ENCODE measurements at regions not wholly inside any gene's neighbourhood (a gene's known extent, or its start where the extent isn't known, plus 50 kb on each side); places are given as distances from the start of the nearest gene placed in this dataset.
"Not testable (repeated sequence)": the region's sequence is repeated elsewhere in the genome, so short reads cannot be mapped to it uniquely, and the experiment has no call there.

DNA sequence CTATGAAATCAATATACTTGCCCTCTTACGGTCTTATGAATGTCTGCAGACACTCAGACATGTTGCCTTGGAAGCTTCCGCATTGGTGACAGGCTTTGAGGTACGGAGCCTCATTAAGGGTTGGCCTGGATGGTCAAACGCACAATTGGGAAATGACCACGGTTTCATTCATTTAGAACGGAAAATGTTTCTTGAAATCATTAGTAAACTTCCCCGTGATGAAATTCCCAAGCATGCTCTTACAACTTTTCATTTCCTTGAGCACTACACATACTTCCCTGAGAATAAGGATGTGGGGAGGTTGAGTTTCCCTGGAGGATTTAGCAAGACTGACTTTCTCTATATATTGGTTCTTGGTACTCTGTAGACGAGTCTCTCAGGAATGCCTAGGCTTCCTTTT is 146.3 kb downstream of the HLX start:
- no peak for DNase-seq (ENCODE audit: low read depth in 2 of 2)

DNA sequence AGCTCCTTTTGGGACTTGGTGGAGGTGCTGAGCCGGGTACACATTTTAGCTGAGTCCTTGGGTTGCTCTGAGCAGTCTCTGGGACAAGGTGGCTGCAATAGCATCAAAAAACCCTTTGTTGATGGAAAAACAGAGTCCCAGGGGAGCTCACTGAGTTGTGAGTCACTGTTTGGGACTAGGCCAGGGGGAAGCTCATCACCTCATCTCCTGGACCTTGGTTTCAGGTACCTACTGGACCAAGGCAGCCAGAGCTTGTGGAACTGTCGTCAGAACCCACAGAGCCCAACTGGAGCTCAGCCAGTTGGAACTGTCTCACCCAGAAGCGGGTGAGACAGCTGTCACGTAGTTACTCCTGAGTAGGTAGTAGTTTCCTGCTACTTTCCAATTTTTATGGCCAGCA is 146.7 kb downstream of the HLX start:
- DNase-seq (ENCODE audit: low read depth in 2 of 2), result no peak

DNA sequence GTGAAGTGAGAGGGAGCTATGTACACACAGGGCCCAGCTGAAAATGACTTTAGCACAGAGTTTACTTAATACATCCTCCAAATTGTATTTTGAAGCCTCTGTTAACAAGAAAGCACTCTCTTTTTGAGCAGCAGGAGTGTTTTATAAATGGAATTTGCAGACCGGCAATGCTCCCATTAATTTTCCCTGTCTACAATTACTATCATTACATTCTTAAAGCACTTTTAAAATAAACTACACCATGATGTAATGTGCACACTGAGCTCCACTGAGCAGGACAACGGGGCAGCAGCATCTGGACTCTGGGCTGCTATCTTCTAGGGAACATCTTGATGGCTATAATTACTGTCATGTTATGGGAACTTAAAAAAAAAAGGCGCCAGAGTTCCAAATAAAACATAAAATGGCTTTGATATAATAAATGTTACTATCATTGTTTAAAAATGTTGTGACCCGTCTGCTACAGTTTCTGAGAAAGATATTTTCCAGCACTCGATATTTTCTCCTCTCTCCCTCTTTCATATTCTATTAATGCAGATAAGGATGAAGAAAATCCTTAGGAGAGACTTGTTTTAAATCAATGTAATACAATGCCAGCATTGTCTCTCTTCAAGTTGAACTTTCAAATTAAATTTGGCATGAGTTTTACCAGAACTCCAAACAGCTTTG is 150.9 kb downstream of the HLX start:
- DNase-seq (ENCODE audit: low read depth in 2 of 2), result no peak

DNA sequence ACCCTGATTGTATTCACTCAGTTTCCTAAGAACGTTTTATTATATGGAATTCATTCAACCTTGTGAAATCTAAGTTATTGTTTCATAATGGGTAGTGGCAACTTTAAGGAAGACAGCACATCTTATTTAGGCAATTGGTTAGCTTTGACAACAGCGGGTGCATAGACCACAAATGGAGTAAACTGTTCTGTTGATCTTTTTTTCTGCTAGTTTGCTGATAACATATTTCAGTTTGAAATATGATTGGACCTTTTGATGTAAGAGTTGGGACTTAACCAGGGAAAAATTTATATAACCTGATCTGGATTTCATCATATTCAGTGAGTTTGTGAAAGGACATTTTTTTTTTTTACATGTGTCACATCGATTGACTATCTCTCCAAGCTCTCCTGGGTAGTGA is 151.7 kb downstream of the HLX start:
- no peak for DNase-seq (ENCODE audit: low read depth in 2 of 2)

DNA sequence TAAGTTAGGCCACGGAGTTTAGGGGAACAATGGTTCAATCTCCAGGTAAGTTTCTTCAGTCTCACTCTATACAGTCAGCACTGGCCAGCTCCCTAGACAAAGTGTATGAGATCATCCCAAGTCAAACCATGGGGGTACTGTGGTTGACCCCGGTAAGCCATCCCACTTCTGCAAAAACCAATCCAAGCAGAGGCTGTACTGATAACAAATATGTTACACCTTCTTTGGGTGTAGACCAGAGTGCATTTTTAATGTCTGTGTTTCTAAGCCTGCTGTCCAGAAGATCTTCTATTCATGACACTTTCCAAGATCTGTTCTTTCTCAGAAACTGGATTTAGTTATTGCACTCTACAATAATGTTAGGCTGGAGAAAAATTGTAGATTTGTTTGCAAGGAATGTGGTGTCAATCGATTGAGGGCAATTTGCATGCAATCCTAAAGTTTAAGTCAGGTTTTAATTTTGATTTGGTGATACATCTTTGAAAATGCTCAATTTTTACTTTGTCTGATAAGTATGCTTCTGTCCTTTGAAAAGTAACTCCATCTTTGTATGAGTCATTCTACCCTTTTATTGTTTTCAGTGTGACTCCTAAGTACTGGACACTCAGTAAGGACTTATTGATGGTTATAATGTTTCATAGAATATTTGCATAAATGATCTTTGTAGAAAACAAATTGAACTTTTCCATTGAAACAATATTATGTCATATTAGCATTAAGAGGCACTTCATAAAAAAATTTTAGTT is 152.4 kb downstream of the HLX start:
- DNase-seq (ENCODE audit: low read depth in 2 of 2), result peak in 1 of 2 donors; percentile 52

DNA sequence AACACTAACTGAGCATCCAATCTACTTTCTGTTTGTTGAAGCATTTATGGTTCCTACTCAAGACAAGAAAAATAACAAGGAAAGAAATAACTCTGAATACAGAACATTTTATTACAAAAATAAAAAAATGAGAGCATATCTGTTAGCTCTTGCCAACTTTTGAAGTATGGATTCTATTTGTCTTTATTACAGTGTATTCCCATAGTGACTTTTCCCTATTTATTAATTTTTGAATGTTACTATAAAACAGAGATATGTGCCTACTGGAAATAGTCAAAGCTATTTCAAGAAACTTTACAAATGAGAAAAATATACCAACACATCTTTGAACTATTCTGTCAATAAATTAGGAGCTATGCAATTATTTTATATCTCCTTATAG is 153.0 kb downstream of the HLX start:
- DNase-seq (ENCODE audit: low read depth in 2 of 2), result no peak

DNA sequence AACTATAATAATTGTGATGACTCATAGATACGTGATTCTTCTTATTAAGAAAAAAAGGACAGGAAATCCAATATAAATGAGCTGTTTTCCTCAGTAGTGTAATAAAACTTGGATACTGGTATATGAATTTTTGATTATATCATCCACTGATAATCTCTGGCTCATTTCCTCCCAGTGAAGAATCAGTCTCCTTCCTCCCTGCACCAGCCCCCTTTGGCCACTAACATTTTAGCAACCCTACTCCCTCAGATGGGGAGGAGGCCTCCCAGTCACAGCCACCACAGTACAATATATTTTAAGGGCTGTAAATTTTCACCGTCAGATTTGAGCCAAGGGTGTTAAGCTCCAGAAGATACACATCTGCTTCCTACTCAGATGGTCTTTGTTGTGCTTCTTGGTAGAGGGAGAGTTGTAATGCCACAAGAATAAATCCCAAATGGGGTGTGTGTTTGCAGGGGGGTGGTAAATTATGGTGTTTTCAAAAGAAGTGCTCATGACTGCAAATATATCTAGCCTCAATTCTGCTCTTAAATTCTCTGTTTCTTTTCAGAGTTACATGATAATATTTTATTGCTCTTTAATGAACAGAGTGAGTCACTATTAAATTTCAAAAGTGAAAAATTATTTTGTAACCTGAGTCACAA is 153.5 kb downstream of the HLX start:
- peak; percentile 16 to 77 for DNase-seq (ENCODE audit: low read depth in 2 of 2)

DNA sequence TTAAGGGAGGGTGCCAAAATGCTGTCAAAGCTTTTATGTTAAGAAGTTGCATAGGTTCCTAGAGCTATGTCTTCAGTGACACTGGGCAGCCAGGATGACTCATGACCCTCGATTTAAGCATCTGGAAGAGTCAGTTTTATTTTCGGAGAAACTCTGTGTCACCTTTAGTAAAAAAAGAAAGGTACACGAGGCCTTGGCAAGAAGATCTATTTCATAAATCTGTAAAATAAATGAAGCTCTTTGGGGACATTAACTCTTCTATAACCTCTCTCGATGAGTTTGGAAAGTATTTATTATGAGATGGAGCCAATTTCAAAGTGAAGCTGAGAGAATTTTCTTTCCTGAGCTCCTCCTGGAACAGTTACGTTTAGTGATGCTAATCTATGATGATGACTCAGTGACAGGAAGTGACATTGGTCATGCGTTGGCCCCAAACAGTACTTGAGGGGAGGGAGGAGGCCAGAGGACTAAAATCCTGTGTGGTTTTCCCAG is 156.5 kb downstream of the HLX start:
- DNase-seq (ENCODE audit: low read depth in 2 of 2), result peak; percentile 65 to 78

DNA sequence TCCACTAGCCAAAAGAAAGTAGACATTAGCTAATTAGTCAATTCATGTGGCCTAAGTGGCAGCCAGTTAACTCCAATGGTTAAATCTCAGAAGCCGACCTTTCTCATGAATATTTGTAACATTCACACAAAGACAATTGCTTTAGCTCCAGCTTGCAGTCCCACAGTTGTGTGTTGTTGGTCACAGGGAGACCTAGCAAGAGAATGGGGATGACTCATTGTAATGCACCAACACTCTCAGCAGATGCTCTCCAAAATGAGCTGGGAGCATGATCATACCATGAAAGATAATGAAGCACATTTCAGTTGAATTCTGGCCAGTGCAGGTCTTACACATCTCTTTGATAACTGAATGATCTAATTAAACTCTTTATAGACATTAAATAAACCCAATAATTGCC is 160.4 kb downstream of the HLX start:
- peak in 1 of 2 donors; percentile 23 for DNase-seq (ENCODE audit: low read depth in 2 of 2)

DNA sequence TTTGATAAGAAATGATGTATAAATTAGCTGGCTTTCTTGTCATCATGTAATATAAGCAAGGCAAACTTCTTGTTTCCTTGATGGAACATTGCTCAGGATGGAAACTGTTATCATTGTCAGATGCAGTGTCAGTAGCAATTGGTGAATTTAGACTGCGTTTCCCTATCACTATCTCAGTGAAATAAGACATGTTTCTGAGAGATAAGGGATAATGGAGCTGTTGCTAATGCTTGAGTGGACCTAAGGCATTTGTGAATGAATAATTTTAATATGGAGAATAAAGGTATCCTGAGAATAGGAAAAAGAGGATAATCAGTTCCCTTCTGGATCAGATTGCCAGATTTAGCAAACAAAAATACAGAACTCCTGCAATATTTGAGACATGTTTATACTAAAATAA is 160.9 kb downstream of the HLX start:
- DNase-seq (ENCODE audit: low read depth in 2 of 2), result no peak

DNA sequence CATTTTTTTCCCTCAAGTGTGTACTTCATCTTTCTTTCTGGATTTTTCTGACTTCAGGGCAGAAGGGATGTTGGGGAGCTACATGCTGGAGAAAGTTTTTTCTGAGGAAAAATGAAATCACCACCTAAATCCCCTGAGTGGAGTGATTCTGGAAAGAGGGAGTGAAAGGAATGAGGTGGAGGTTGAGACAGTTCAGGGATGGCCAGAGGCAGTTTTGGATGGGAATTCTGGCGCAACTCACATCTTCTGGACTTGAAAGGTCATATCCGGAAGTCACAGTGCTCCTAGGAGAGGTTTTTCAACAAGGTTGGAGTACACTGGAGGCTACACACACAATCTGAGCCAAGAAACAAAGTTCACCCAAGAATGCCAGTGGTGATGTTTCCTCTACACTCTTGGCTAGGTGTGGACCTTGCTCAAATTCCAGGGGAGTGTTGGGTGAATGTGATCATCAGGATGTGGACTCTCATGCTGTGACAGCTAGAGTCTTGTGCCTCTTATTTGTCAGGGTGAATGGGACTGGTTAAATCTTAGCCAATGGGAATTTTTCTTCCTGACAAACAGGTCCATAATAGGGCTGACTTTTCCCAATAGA is 161.5 kb downstream of the HLX start:
- DNase-seq (ENCODE audit: low read depth in 2 of 2), result no peak

DNA sequence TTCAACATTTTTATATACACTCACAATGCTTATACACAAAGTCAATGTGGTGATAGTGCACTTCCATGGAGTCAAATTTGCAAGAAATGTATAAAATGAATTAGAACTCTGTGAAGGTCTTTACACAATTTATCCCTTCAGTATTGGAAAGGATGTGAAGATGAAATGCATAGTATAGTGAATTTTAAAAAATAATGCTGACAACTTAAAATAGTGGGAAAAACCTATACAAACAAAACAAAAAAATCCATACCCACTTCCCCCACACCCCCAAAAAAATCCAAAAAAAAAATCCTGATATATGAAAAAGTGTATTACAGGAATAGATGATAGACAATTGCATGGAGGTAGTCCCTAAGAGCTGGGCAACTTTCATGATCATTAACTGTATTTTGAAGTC is 165.3 kb downstream of the HLX start:
- no peak for DNase-seq (ENCODE audit: low read depth in 2 of 2)

DNA sequence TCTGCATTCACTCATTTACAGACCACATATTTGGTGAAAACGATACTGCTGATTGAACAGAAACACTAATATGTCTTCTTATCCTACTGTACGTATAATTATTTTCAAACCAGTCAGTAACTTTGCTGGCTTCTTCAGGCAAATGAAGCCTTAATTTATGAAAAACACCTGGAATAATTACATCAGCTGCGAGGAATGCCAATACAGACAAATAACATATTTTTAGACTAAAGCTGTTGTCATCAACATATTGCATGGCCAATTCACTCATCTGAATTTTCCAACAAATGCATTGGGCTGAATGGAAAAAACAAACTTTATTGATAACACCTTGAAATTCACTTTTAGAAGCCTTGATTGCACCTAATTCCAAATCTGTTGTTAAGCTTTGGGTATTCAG is 165.9 kb downstream of the HLX start:
- no peak for DNase-seq (ENCODE audit: low read depth in 2 of 2)

DNA sequence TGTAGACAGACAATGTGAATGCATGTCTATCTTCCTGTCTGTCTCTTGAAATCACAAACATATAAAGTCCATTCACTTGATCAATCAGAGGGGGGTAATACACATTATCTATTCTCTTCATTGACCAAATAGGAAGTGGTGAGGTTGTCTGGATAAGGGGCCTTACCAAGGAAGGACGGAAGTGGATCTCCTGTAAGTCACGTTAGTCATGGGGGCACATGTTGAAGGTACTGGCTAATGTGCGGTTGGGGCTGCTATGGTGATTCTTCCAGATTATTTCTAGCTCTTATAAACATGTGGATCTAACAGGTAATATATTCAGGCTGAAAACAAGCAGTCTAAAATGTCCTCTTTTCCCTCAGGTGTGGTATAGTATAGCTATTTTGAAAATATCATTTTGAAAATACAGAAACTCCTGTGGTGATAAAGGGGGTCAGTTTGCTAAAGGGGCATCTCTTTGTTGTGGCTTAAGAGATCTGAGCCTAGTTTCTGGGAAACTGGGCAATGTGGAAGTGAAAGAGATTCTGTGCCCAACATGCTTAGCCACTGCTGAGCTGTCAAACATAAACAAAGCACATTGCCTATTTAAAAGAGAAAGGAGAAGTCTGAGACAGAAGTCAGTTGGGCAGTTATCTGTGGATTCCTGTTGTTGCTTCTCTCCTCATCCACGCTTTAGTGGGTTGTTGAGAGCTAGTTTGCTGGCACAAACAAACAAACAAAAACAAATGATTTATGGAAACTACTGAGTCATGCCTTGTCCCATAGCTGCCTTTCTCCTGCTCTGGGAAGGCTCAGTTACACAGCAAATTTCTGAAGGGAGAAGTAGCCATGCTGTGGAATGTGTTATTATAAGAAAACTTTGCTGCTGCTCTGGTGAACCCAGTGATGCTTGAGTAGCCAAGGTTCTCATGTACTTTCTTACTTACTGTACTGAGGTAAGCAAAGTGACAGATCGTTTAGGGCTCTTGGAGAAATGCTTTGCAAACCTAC is 166.9 kb downstream of the HLX start:
- DNase-seq (ENCODE audit: low read depth in 2 of 2), result no peak

DNA sequence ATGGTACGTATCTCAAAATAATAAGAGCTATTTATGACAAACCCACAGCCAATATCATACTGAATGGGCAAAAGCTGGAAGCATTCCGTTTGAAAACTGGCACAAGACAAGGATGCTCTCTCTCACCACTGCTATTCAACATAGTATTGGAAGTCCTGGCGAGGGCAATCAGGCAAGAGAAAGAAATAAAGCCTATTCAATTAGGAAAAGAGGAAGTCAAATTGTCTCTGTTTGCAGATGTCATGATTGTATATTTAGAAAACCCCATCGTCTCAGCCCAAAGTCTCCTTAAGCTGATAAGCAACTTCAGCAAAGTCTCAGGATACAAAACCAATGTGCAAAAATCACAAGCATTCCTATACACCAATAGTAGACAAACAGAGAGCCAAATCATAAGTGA is 172.1 kb downstream of the HLX start:
- not testable (repeated sequence) for DNase-seq (ENCODE audit: low read depth in 2 of 2)

DNA sequence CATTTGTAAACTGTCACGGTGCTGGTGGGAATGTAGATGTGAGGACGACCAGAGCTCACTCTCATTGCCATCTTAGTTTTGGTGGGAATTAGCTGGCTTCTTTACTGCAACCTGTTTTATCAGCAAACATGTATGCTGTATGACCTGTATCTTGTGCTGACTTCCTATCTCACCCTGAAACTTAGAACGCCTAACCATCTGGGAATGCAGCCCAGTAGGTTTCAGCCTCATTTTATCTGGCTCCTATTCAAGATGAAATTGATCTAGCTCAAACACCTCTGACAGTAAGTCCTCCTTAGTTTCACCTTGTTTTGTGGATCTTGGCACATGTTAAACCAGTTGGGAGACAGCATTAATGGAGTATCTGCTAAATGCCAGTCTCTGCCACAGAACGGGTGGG is 174.6 kb downstream of the HLX start:
- no peak for DNase-seq (ENCODE audit: low read depth in 2 of 2)

DNA sequence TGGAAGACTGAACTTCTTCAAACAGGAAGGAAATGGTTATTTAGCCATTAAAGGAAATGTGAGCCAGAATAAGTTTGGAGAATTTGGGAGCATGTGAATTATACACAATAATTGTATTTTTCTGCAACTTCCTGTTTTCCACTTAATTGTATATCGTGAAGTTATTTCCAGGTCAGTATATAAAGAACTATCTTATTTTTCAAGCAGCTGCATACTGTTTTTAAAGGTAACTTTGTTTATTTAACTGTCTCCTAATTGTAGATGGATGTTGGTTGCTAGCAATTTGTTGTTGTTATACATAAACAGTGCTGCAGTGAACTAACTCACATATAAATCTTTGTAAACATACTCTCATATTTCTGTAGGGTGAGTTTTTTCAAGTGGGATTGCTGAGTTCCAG is 180.3 kb downstream of the HLX start:
- no peak for DNase-seq (ENCODE audit: low read depth in 2 of 2)

DNA sequence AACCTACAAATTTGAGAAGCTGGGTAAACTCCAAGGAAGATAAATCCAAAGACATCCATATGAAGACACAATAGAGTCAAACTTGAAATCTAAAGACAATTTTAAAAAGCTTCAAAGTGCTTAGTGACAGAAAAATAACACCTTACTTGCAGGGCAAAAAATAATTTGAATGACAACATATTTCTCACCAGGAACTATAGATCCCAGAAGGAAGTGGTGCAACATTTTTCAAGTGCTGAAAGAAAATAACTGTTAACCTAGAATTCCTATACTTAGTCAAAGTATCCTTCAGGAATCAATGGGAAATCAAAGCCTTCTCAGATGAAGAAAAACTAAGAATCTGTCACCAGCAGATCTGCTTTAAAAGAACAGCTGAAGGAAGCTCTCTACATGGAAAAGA is 184.4 kb downstream of the HLX start:
- DNase-seq (ENCODE audit: low read depth in 2 of 2), result no peak

DNA sequence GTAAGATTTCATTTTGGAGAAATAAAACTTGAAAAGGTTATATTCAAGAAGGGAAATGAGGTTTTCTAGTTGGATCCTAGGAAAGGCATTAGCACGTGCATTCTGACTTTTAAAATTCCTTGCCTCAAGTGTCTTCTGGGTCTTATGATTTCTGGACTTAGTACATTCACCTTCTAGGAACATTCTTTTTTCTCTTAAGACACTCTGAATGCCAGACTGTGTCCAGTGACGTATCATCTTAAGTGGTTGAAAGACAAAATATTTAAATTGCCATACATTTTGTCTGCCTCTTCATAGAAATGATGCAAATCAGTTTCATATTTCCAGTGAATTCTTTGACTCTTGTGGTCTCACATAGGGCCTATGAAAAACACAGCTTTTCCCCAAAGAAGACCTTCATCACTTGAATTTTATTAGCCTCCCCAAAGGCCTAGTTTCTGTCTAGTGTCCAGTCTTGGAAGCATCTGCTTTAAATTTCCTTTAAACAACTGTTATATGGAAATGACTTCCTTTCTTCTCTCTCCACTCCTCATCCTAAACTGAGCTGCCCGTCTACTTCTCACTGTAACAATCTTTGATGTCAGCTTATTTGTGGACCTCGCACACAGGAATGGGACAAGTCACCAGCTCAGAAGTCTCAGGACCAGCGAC is 187.2 kb downstream of the HLX start:
- DNase-seq (ENCODE audit: low read depth in 2 of 2), result no peak

DNA sequence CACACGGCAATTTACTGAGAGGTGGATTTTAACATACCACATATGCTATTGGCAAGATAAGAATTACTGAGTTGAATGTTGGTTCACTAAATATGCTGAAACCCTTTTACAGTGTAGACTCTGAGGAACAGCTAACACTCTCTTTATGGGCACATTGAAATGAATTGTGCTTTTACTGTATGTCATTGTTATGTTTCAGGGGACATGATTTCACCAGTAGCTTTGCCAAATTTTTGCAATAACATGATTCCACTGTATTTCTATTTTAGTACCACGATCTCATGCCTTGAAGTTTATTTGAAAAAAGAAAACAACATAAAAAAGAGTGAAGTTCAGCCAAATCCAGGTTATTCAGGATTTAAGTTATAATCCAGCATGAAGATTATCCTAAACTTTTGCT is 188.5 kb downstream of the HLX start:
- DNase-seq (ENCODE audit: low read depth in 2 of 2), result no peak

Data from dermis microvascular lymphatic vessel endothelial cell (primary cell).